Liver (tissue), 3 donors: ENCODE measurements at regions not wholly inside any gene's neighbourhood (a gene's known extent, or its start where the extent isn't known, plus 50 kb on each side); places are given as distances from the start of the nearest gene placed in this dataset.

Source experiments
- EGR1 ChIP-seq, 2 donors: IDR thresholded peaks; 2 replicates each; pipeline ENCODE4 v1.6.1; 2016 to 2018; ENCODE audit warnings: antibody characterized with exemption in 2 of 2, low read depth in 2 of 2
- FOXA1 ChIP-seq: IDR thresholded peaks from 2 replicates; pipeline ENCODE4 v1.6.1; 2016; ENCODE audit warnings: antibody characterized with exemption
- HNF4A ChIP-seq, 2 donors: conservative IDR thresholded peaks; 2 replicates each; pipeline ENCODE4 v1.6.1; 2016; ENCODE audit warnings: antibody characterized with exemption in 2 of 2, mild to moderate bottlenecking in 2 of 2
- JUND ChIP-seq, 2 donors: IDR thresholded peaks; 2 replicates each; pipeline ENCODE4 v1.6.1; 2016; ENCODE audit warnings: antibody characterized with exemption in 2 of 2
- RAD21 ChIP-seq, 2 donors: IDR thresholded peaks; 2 replicates each; pipeline ENCODE4 v1.6.1; 2016; ENCODE audit warnings: antibody characterized with exemption in 2 of 2, mild to moderate bottlenecking in 2 of 2
- RXRA ChIP-seq, 2 donors: IDR thresholded peaks; 2 replicates each; pipeline ENCODE4 v1.6.1; 2017 to 2018; ENCODE audit warnings: antibody characterized with exemption in 2 of 2, mild to moderate bottlenecking in 1 of 2
- SP1 ChIP-seq: IDR thresholded peaks from 2 replicates; pipeline ENCODE4 v1.6.1; 2018; ENCODE audit warnings: antibody characterized with exemption, mild to moderate bottlenecking
- TAF1 ChIP-seq: conservative IDR thresholded peaks from 2 replicates; pipeline ENCODE4 v1.6.1; 2016; ENCODE audit warnings: antibody characterized with exemption, mild to moderate bottlenecking
- YY1 ChIP-seq: IDR thresholded peaks from 2 replicates; pipeline ENCODE4 v1.6.1; 2016; ENCODE audit warnings: antibody characterized with exemption, mild to moderate bottlenecking
- TF ChIP-seq, protein P1 (sequence below): fragments of 150-350 bp; IDR thresholded peaks from 2 replicates; pipeline ENCODE4 v1.5.1; 2017; ENCODE audit warnings: improper control_type of control experiment, low read depth, low read length; ENCODE audit not compliant: missing input control
- TF ChIP-seq, protein P2 (sequence below): IDR thresholded peaks from 2 replicates; pipeline ENCODE4 v1.6.1; 2016; ENCODE audit warnings: antibody characterized with exemption
- TF ChIP-seq, protein P3 (sequence below): IDR thresholded peaks from 2 replicates; pipeline ENCODE4 v1.6.1; 2016; ENCODE audit warnings: antibody characterized with exemption
- donor health status: healthy.
- donor health status: healthy.

- TF ChIP-seq, protein P1, sequence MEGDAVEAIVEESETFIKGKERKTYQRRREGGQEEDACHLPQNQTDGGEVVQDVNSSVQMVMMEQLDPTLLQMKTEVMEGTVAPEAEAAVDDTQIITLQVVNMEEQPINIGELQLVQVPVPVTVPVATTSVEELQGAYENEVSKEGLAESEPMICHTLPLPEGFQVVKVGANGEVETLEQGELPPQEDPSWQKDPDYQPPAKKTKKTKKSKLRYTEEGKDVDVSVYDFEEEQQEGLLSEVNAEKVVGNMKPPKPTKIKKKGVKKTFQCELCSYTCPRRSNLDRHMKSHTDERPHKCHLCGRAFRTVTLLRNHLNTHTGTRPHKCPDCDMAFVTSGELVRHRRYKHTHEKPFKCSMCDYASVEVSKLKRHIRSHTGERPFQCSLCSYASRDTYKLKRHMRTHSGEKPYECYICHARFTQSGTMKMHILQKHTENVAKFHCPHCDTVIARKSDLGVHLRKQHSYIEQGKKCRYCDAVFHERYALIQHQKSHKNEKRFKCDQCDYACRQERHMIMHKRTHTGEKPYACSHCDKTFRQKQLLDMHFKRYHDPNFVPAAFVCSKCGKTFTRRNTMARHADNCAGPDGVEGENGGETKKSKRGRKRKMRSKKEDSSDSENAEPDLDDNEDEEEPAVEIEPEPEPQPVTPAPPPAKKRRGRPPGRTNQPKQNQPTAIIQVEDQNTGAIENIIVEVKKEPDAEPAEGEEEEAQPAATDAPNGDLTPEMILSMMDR = no peak
- TF ChIP-seq TAF1 (no peak), RAD21 (IDR thresholded peaks at IDR 0.05) (no peak), YY1 (no peak), JUND (IDR thresholded peaks at IDR 0.05) (no peak), SP1 (no peak), FOXA1 (no peak), EGR1 (IDR thresholded peaks at IDR 0.05; ENCODE audit: low read depth in 2 of 2) (no peak), HNF4A (conservative IDR thresholded peaks at IDR 0.05) (no peak), RXRA (IDR thresholded peaks at IDR 0.05) (no peak)
- TF ChIP-seq, protein P2, sequence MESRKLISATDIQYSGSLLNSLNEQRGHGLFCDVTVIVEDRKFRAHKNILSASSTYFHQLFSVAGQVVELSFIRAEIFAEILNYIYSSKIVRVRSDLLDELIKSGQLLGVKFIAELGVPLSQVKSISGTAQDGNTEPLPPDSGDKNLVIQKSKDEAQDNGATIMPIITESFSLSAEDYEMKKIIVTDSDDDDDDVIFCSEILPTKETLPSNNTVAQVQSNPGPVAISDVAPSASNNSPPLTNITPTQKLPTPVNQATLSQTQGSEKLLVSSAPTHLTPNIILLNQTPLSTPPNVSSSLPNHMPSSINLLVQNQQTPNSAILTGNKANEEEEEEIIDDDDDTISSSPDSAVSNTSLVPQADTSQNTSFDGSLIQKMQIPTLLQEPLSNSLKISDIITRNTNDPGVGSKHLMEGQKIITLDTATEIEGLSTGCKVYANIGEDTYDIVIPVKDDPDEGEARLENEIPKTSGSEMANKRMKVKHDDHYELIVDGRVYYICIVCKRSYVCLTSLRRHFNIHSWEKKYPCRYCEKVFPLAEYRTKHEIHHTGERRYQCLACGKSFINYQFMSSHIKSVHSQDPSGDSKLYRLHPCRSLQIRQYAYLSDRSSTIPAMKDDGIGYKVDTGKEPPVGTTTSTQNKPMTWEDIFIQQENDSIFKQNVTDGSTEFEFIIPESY = no peak
- TF ChIP-seq, protein P3, sequence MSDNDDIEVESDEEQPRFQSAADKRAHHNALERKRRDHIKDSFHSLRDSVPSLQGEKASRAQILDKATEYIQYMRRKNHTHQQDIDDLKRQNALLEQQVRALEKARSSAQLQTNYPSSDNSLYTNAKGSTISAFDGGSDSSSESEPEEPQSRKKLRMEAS = no peak
Measured at GRCh38 chr1:181314010-181314409, 169.3 kb upstream of the CACNA1E start.
